ENCODE measurements at regions not wholly inside any gene's neighbourhood (a gene's known extent, or its start where the extent isn't known, plus 50 kb on each side); places are given as distances from the start of the nearest gene placed in this dataset.

- Mint-ChIP-seq H3K4me1 (ENCODE audit: low read depth, unreplicated experiment) (peaks cover 5% of the 10 kb centered on the region), H3K27me3 (ENCODE audit: low read depth, unreplicated experiment) (no peaks in the 10 kb centered on the region), H3K4me3 (ENCODE audit: unreplicated experiment) (no peak overlapping the region), H3K36me3 (ENCODE audit: low read depth, unreplicated experiment) (no peaks in the 10 kb centered on the region), H3K27ac (ENCODE audit: unreplicated experiment) (no peak overlapping the region), H3K9me3 (ENCODE audit: unreplicated experiment) (peaks cover 3% of the 10 kb centered on the region)
- H3K4me3 ChIP-seq (ENCODE audit: insufficient read depth, low read depth, low read length) = no peak overlapping the region
- no peaks in the 10 kb centered on the region for H3K27me3 ChIP-seq (ENCODE audit: insufficient read depth, low read length)
- no peak overlapping the region for H3K4me2 ChIP-seq (ENCODE audit: low read length)
- H3K4me1 ChIP-seq (ENCODE audit: insufficient read depth, low read length) = peaks cover under 1% of the 10 kb centered on the region
- H3K36me3 ChIP-seq (ENCODE audit: insufficient read depth, low read length) = no peaks in the 10 kb centered on the region
- no peak overlapping the region for H3K9ac ChIP-seq (ENCODE audit: low read length)
- no peak for DNase-seq (ENCODE audit: low read depth)
- H4K20me1 ChIP-seq (ENCODE audit: insufficient read depth, low read length) = no peaks in the 10 kb centered on the region
- H2AFZ ChIP-seq (ENCODE audit: low read depth, low read length) = no peak overlapping the region
- no peak for FAIRE-seq
- no peak overlapping the region for H3K27ac ChIP-seq (ENCODE audit: low read depth, low read length)
- no peak for TF ChIP-seq CTCF (IDR thresholded peaks at IDR 0.05; ENCODE audit: insufficient read depth, low read depth, low read length)
- TF ChIP-seq EZH2 (IDR thresholded peaks at IDR 0.05; ENCODE audit: insufficient read depth, low read length) = no peak
- no peaks in the 10 kb centered on the region for H3K9me3 ChIP-seq (ENCODE audit: insufficient read depth, low read depth, low read length)
- no peaks in the 10 kb centered on the region for H3K79me2 ChIP-seq (ENCODE audit: insufficient read depth, low read length)
Measured at GRCh38 chr13:59464926-59465325, 698.8 kb downstream of the DIAPH3 start.

GRCh38 chr13:59468396-59468795, 695.3 kb downstream of the DIAPH3 start:
- no peak overlapping the region for H3K9ac ChIP-seq (ENCODE audit: low read length)
- no peak overlapping the region for H2AFZ ChIP-seq (ENCODE audit: low read depth, low read length)
- FAIRE-seq = no peak
- no peak for TF ChIP-seq EZH2 (IDR thresholded peaks at IDR 0.05; ENCODE audit: insufficient read depth, low read length)
- no peak for TF ChIP-seq CTCF (IDR thresholded peaks at IDR 0.05; ENCODE audit: insufficient read depth, low read depth, low read length)
- H3K9me3 Mint-ChIP-seq (ENCODE audit: unreplicated experiment) = peaks cover 1% of the 10 kb centered on the region
- H3K4me3 ChIP-seq (ENCODE audit: insufficient read depth, low read depth, low read length) = no peak overlapping the region
- H3K9me3 ChIP-seq (ENCODE audit: insufficient read depth, low read depth, low read length) = no peaks in the 10 kb centered on the region
- no peaks in the 10 kb centered on the region for H3K79me2 ChIP-seq (ENCODE audit: insufficient read depth, low read length)
- no peak for DNase-seq (ENCODE audit: low read depth)
- no peaks in the 10 kb centered on the region for H3K27me3 ChIP-seq (ENCODE audit: insufficient read depth, low read length)
- no peak overlapping the region for H3K27ac ChIP-seq (ENCODE audit: low read depth, low read length)
- H3K4me3 Mint-ChIP-seq (ENCODE audit: unreplicated experiment) = no peak overlapping the region
- H3K36me3 ChIP-seq (ENCODE audit: insufficient read depth, low read length) = no peaks in the 10 kb centered on the region
- H3K36me3 Mint-ChIP-seq (ENCODE audit: low read depth, unreplicated experiment) = no peaks in the 10 kb centered on the region
- no peaks in the 10 kb centered on the region for H4K20me1 ChIP-seq (ENCODE audit: insufficient read depth, low read length)
- H3K4me2 ChIP-seq (ENCODE audit: low read length) = no peak overlapping the region
- H3K27me3 Mint-ChIP-seq (ENCODE audit: low read depth, unreplicated experiment) = no peaks in the 10 kb centered on the region
- peak overlapping the region; percentile 45 for H3K27ac Mint-ChIP-seq (ENCODE audit: unreplicated experiment)
- H3K4me1 Mint-ChIP-seq (ENCODE audit: low read depth, unreplicated experiment) = peaks cover 13% of the 10 kb centered on the region
- no peaks in the 10 kb centered on the region for H3K4me1 ChIP-seq (ENCODE audit: insufficient read depth, low read length)

GRCh38 chr13:59471106-59471505, 692.6 kb downstream of the DIAPH3 start:
- Histone ChIP-seq H3K4me1 (ENCODE audit: insufficient read depth, low read length) (no peaks in the 10 kb centered on the region), H3K36me3 (ENCODE audit: insufficient read depth, low read length) (no peaks in the 10 kb centered on the region), H3K9me3 (ENCODE audit: insufficient read depth, low read depth, low read length) (no peaks in the 10 kb centered on the region), H3K4me3 (ENCODE audit: insufficient read depth, low read depth, low read length) (no peak overlapping the region), H4K20me1 (ENCODE audit: insufficient read depth, low read length) (no peaks in the 10 kb centered on the region), H3K4me2 (ENCODE audit: low read length) (no peak overlapping the region), H3K79me2 (ENCODE audit: insufficient read depth, low read length) (no peaks in the 10 kb centered on the region), H3K27me3 (ENCODE audit: insufficient read depth, low read length) (no peaks in the 10 kb centered on the region), H3K9ac (ENCODE audit: low read length) (no peak overlapping the region), H3K27ac (ENCODE audit: low read depth, low read length) (no peak overlapping the region), H2AFZ (ENCODE audit: low read depth, low read length) (no peak overlapping the region)
- DNase-seq (ENCODE audit: low read depth) = no peak
- TF ChIP-seq EZH2 (IDR thresholded peaks at IDR 0.05; ENCODE audit: insufficient read depth, low read length) = no peak
- no peak for TF ChIP-seq CTCF (IDR thresholded peaks at IDR 0.05; ENCODE audit: insufficient read depth, low read depth, low read length)
- Mint-ChIP-seq H3K4me1 (ENCODE audit: low read depth, unreplicated experiment) (peaks cover 16% of the 10 kb centered on the region), H3K27me3 (ENCODE audit: low read depth, unreplicated experiment) (no peaks in the 10 kb centered on the region), H3K4me3 (ENCODE audit: unreplicated experiment) (no peak overlapping the region), H3K36me3 (ENCODE audit: low read depth, unreplicated experiment) (no peaks in the 10 kb centered on the region), H3K27ac (ENCODE audit: unreplicated experiment) (no peak overlapping the region), H3K9me3 (ENCODE audit: unreplicated experiment) (peaks cover 3% of the 10 kb centered on the region)
- no peak for FAIRE-seq
